ENCODE measurements at regions not wholly inside any gene's neighbourhood (a gene's known extent, or its start where the extent isn't known, plus 50 kb on each side); places are given as distances from the start of the nearest gene placed in this dataset.

GRCh38 chr1:30149226-30149625 lies 574.2 kb downstream of the MATN1 start:
- TF ChIP-seq POLR2AphosphoS5 (IDR thresholded peaks at IDR 0.05; ENCODE audit: low read depth, low read length): no peak
- no peak for TF ChIP-seq TAF1 (IDR thresholded peaks at IDR 0.05; ENCODE audit: borderline replicate concordance, insufficient read depth, low read length)

Data from PFSK-1 (cell line).